ENCODE measurements at regions not wholly inside any gene's neighbourhood (a gene's known extent, or its start where the extent isn't known, plus 50 kb on each side); places are given as distances from the start of the nearest gene placed in this dataset.

DNA sequence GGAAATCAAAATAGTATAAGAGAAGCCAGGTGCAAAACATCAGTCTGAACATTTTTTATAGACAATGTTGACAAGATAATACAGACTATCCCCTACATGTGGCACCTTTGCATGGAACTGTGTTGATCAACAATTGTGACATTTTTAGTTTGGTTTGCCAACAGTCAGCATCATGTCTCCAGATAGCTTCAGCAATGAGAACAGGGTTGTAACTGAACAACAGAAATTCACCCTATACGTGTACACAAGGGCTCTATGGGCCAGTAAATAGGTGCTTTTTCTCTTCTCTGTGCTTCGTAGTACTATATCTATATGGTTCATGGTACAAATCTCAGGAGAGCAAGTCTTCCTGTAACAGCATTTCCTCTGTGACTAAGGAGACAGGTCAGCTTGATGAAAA is 310.4 kb downstream of the ATXN7L3B start:
- Histone ChIP-seq H3K4me3 (no peak overlapping the region), H3K27ac (ENCODE audit: low read depth in 1 of 2, low read length in 1 of 2) (no peak overlapping the region), H3K4me1 (ENCODE audit: control insufficient read depth in 5 of 5, insufficient read depth in 5 of 5, low read length in 5 of 5) (peaks cover 0 to 3% (median 0%) of the 10 kb centered on the region in 5 donors), H3K9me3 (ENCODE audit: control insufficient read depth in 4 of 4, insufficient read depth in 3 of 4, low read length in 3 of 4) (no peaks in the 10 kb centered on the region), H3K9ac (ENCODE audit: insufficient read depth in 1 of 2, low read length in 2 of 2) (no peak overlapping the region), H3K36me3 (ENCODE audit: control insufficient read depth in 4 of 4, insufficient read depth in 4 of 4, low read length in 4 of 4) (no peaks in the 10 kb centered on the region), H3K27me3 (ENCODE audit: control insufficient read depth in 3 of 3, insufficient read depth in 3 of 3, low read length in 2 of 3) (no peaks in the 10 kb centered on the region)
- no peak for DNase-seq
- 68 to 79% methylated on average over 2 of the region's 2 CpGs for WGBS, 2 donors
- no peak for TF ChIP-seq CTCF (IDR thresholded peaks at IDR 0.05; ENCODE audit: control extremely low read depth, extremely low read depth)
- ATAC-seq (ENCODE audit: insufficient read depth, low FRiP score): no peak

- Histone ChIP-seq H3K36me3 (ENCODE audit: control insufficient read depth in 4 of 4, insufficient read depth in 4 of 4, low read length in 4 of 4) (no peaks in the 10 kb centered on the region), H3K4me1 (ENCODE audit: control insufficient read depth in 5 of 5, insufficient read depth in 5 of 5, low read length in 5 of 5) (peaks cover 0 to 3% (median 0%) of the 10 kb centered on the region in 5 donors), H3K9me3 (ENCODE audit: control insufficient read depth in 4 of 4, insufficient read depth in 3 of 4, low read length in 3 of 4) (no peaks in the 10 kb centered on the region), H3K27ac (ENCODE audit: low read depth in 1 of 2, low read length in 1 of 2) (no peak overlapping the region), H3K4me3 (no peak overlapping the region), H3K9ac (ENCODE audit: insufficient read depth in 1 of 2, low read length in 2 of 2) (no peak overlapping the region), H3K27me3 (ENCODE audit: control insufficient read depth in 3 of 3, insufficient read depth in 3 of 3, low read length in 2 of 3) (no peaks in the 10 kb centered on the region)
- TF ChIP-seq CTCF (IDR thresholded peaks at IDR 0.05; ENCODE audit: control extremely low read depth, extremely low read depth): no peak
- WGBS, 2 donors: 62 to 69% methylated on average over 1 of the region's 1 CpG
- DNase-seq (no peak), ATAC-seq (ENCODE audit: insufficient read depth, low FRiP score) (no peak)
Observed at GRCh38 chr12:74849801-74850200, 312.2 kb downstream of the ATXN7L3B start.

- DNase-seq (no peak), ATAC-seq (ENCODE audit: insufficient read depth, low FRiP score) (no peak)
- Histone ChIP-seq H3K9me3 (ENCODE audit: control insufficient read depth in 4 of 4, insufficient read depth in 3 of 4, low read length in 3 of 4) (no peaks in the 10 kb centered on the region), H3K9ac (ENCODE audit: insufficient read depth in 1 of 2, low read length in 2 of 2) (no peak overlapping the region), H3K4me1 (ENCODE audit: control insufficient read depth in 5 of 5, insufficient read depth in 5 of 5, low read length in 5 of 5) (no peaks in the 10 kb centered on the region), H3K4me3 (no peak overlapping the region), H3K27ac (ENCODE audit: low read depth in 1 of 2, low read length in 1 of 2) (no peak overlapping the region), H3K36me3 (ENCODE audit: control insufficient read depth in 4 of 4, insufficient read depth in 4 of 4, low read length in 4 of 4) (no peaks in the 10 kb centered on the region), H3K27me3 (ENCODE audit: control insufficient read depth in 3 of 3, insufficient read depth in 3 of 3, low read length in 2 of 3) (no peaks in the 10 kb centered on the region)
- TF ChIP-seq CTCF (IDR thresholded peaks at IDR 0.05; ENCODE audit: control extremely low read depth, extremely low read depth): no peak
Observed at GRCh38 chr12:74871817-74872216, 334.2 kb downstream of the ATXN7L3B start.

DNA sequence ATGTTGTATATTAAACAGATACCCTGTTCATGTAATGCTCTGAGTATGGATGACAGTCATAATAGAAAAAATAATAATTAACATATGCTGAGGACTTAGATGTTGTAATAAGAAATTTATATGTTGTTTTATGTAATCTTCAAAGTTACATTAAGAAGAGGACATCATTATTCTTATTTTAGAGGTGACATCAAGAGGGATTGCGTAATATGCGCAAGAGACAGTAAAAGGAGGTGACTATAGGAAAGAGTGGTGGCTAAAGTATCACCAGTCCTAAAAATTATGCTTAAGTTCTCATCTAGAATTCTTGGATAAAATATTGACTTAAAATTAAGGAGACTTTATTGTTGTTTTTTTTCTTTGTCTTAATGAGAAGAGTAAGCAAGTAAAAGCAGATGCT is 323.9 kb downstream of the KCNC2 start:
- peaks cover 0 to 5% (median 0%) of the 10 kb centered on the region in 5 donors for H3K4me1 ChIP-seq (ENCODE audit: control insufficient read depth in 5 of 5, insufficient read depth in 5 of 5, low read length in 5 of 5)
- no peak overlapping the region for H3K9ac ChIP-seq (ENCODE audit: insufficient read depth in 1 of 2, low read length in 2 of 2)
- H3K9me3 ChIP-seq (ENCODE audit: control insufficient read depth in 4 of 4, insufficient read depth in 3 of 4, low read length in 3 of 4): no peaks in the 10 kb centered on the region
- TF ChIP-seq CTCF (IDR thresholded peaks at IDR 0.05; ENCODE audit: control extremely low read depth, extremely low read depth): no peak
- DNase-seq: no peak
- no peaks in the 10 kb centered on the region for H3K36me3 ChIP-seq (ENCODE audit: control insufficient read depth in 4 of 4, insufficient read depth in 4 of 4, low read length in 4 of 4)
- no peak for ATAC-seq (ENCODE audit: insufficient read depth, low FRiP score)
- no peak overlapping the region for H3K27ac ChIP-seq (ENCODE audit: low read depth in 1 of 2, low read length in 1 of 2)
- 50 to 93% methylated on average over 2 of the region's 2 CpGs for WGBS, 2 donors
- no peak overlapping the region for H3K4me3 ChIP-seq
- H3K27me3 ChIP-seq (ENCODE audit: control insufficient read depth in 3 of 3, insufficient read depth in 3 of 3, low read length in 2 of 3): no peaks in the 10 kb centered on the region

Measured in lung (tissue), 11 donors.